ENCODE measurements at regions not wholly inside any gene's neighbourhood (a gene's known extent, or its start where the extent isn't known, plus 50 kb on each side); places are given as distances from the start of the nearest gene placed in this dataset.
"Not testable (repeated sequence)": the region's sequence is repeated elsewhere in the genome, so short reads cannot be mapped to it uniquely, and the experiment has no call there.

GRCh38 chr5:167284222-167284890, 1007.1 kb upstream of the WWC1 start:
- DNase-seq (ENCODE audit: low read depth) = peak; percentile 39

GRCh38 chr5:167285591-167285990, 1005.9 kb upstream of the WWC1 start:
- DNase-seq (ENCODE audit: low read depth) = no peak

GRCh38 chr5:167286891-167287290, 1004.6 kb upstream of the WWC1 start:
- no peak for DNase-seq (ENCODE audit: low read depth)

DNA sequence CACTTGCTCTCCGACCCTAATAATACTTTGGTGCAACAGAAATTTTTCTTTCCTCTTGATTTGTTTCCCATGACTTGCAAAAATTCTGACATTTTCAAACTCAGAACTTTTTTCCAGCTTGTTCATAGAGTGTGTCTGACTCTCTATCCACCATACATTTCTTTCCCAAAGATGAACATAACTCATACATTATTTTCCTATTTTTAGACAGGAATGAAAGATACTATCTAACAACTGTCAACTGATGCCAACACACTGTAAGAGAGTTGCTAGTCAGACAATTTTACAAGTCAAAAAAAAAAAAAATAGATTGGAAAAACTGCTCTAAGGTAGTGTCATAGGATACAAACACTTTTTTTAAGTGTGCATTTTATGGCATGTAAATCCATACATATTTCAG, 1001.0 kb upstream of the WWC1 start:
- no peak for DNase-seq (ENCODE audit: low read depth)

DNA sequence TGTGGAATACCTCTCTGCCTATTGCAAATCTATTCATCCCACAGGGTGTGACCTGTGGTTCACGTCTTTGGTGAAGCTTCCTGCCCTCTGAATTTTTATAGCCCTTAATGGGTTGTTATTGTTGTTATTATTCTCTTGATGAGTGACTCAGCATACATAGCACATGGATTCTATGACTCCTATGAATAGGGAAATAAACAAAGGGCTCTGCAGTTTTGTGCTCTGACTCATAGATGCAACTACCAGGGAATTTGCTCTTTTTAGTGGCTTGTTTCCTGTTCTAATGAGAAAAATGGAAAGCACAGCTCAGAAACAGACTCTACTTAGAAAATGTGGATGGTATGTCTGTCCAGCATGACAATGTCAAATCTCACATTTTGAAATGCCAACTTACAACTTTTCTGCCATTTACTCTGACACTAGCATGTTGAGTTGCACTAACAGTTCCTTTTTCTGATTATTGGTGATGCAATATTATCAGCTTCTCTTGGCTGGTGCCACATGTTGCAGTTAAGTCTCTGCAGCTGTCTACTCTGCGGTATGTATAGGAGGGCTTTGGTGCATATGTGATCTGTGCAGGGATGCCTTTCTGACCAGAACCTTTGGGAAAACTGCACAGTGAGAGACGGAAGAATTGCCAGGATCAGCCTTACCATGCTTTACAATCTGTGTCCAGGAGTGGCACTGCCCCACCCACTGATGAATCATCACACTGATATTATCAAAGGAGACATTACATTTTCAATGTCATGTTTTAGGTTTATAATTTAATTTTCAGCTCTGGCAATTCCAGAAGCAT, 996.4 kb upstream of the WWC1 start:
- DNase-seq (ENCODE audit: low read depth) = peak; percentile 87

GRCh38 chr5:167295681-167296005, 995.8 kb upstream of the WWC1 start:
- peak; percentile 20 for DNase-seq (ENCODE audit: low read depth)

GRCh38 chr5:167296066-167296465, 995.4 kb upstream of the WWC1 start:
- DNase-seq (ENCODE audit: low read depth) = no peak

- no peak for DNase-seq (ENCODE audit: low read depth)
These were observed 994.8 kb upstream of the WWC1 start for GRCh38 chr5:167296661-167297060.

DNA sequence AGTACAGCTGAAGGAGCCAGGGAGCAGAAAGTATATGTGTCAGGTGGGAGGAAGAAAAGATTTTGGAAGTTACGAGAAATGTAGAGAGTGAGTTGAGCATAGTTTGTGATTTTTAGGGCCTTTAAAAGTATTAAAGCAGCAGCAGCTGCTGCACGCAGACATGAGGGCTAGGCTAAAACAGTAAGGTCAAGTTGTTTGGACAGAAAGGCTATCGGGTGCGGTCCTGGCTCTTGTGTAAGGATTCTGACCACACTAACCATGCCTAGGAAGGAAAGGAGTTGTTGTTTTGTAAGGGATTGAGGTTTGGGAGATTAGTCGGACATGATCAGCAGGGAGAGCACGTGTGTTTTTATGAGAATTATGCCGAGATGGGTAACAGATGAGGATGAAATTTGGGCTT, 991.6 kb upstream of the WWC1 start:
- not testable (repeated sequence) for DNase-seq (ENCODE audit: low read depth)

DNA sequence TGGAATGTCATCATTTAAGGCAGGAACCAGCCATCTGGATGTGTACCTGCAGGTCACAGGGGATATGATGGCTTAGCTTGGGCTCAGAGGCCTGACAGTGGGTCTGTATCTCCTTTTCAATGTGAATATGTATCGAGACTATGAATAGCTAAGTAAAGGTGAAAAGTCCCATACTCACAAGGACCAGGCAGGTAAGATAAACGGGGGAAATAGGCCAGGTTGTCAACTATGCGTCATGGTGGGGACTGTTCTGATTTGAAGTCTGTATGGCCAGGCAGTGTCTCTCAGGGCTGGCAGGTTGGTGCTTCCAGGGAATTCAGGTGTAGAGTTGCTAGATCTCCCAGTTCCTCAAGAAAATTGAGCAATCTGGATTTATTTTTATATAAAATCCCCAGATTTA, 987.9 kb upstream of the WWC1 start:
- DNase-seq (ENCODE audit: low read depth) = no peak

GRCh38 chr5:167304834-167305469, 986.5 kb upstream of the WWC1 start:
- no peak for DNase-seq (ENCODE audit: low read depth)

GRCh38 chr5:167305591-167306213, 985.7 kb upstream of the WWC1 start:
- DNase-seq (ENCODE audit: low read depth) = no peak

DNA sequence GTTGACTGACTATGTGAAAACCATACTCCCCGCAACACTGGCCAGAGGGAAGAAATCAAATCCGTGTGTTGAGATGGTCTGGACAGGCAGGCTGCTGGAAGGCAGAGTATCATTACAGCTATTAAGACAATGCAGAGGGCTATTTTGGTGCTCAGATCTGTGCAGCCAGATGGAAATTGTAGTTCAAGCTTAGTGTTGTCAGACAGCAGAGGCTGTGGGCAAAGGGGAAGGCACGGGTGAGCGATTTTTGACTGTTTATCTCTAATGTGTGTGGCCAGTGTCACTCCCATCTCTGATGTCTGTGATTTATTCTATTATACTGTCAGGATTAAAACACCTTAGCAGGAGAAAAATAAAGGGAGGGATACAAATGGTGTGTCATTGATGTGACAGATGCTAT, 984.4 kb upstream of the WWC1 start:
- DNase-seq (ENCODE audit: low read depth) = no peak

DNA sequence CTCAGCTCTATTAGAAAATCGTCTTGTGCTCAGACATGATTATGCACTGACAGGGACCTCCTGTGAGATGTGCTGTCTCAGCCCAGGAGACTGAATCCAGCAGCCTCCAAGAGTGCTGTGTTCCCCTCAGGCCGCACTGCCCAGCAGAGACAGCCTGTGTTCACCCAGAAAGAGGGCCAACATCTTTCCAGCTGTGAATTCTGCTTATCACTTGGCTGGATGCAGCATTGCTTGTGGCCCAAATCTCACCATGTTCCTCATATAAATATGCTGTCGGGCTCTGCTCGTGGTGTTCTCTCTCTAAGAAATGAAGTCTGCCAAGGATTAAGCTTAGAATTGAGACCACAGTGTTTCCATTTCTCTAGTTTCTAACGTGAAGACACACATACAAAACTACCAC, 983.0 kb upstream of the WWC1 start:
- DNase-seq (ENCODE audit: low read depth) = no peak

DNA sequence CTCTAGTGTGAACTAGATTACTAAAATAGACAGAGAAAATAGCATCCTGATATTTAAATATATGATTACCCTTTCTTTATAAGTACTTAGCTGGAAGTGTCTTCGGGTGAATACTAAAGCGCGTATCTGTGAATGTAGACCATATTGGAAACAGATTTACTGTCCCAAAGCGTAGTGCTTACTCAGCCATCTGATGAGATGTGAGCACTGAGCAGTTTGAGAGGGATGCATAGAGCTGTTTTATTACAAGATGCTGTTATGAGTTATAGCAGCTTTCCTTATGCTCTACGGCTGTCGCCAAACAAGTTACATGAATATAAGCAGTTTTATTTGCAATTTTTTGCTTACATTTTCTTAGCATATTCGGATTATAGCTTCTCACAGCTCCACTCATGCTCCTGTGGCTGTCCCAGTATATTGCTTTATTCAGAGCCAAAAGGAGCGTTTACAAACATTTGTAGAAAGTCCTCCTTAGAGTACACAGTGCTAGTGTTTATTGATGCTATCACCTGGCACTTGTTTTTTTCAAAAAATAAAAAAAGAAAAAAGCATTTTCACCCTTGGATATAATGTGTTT, 981.4 kb upstream of the WWC1 start:
- no peak for DNase-seq (ENCODE audit: low read depth)

- DNase-seq (ENCODE audit: low read depth) = no peak
These were observed 980.1 kb upstream of the WWC1 start for GRCh38 chr5:167311340-167311739.

DNA sequence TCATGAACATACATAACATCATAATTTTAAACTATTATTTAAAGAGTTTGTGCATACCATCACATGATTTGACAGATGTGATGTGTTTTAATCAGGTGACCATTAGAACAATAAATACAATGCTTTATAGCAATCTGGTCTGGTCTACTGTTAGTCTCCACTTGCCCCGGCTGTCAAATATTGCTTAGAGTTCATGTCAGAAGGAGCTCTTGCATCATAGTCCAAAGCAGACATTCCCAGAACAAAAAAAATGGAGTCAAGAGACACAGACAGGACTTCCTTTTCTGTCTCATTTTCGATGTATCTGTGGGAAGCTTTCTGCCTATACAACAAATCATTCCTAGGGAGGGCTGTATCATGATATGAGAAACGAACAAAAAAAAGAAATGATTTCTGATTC, 979.2 kb upstream of the WWC1 start:
- DNase-seq (ENCODE audit: low read depth) = no peak

DNA sequence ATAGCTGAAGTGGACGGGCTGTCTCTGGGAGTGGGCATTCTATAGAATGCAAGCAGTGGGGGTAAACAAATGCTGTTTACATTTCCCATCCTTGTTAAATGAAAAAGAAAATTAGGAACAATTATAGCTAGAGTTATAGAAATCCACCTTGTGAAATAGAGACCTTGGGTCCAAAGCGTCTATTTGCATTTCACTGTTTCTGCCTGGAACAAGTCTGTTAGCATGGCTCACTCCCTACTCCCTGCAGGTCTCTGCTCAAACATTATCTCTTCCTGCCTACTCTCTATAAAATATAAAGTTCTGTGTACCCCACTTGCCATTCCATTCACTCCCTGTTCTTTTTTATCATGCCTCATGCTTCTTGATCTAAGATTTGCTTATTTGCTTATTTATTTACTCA, 975.7 kb upstream of the WWC1 start:
- no peak for DNase-seq (ENCODE audit: low read depth)

GRCh38 chr5:167317884-167318283, 973.6 kb upstream of the WWC1 start:
- DNase-seq (ENCODE audit: low read depth) = no peak

- no peak for DNase-seq (ENCODE audit: low read depth)
These were observed 972.2 kb upstream of the WWC1 start for GRCh38 chr5:167319243-167319642.

GRCh38 chr5:167320019-167320418, 971.4 kb upstream of the WWC1 start:
- DNase-seq (ENCODE audit: low read depth) = no peak

- no peak for DNase-seq (ENCODE audit: low read depth)
These were observed 959.1 kb upstream of the WWC1 start for GRCh38 chr5:167332309-167332708.

DNA sequence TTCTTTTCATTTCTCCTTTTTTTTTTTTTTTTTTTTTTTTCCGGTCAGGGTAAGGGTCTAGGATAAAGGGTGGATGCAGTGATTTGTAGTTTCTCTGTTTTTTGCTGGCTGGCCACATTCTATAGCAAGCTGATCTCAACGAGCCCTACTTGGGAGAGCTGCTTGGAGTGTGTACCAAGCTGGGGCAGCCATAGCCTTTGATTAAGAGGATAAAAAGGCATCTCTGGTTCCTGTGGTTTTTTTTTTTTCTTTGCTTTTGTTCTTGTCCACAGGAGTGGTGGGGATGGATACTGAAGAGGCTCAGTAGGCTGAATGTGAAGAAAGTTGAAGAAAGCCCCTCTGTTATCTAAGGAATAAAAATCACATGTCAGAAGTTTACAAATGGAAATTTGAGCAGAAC, 955.3 kb upstream of the WWC1 start:
- no peak for DNase-seq (ENCODE audit: low read depth)
